ENCODE measurements at regions not wholly inside any gene's neighbourhood (a gene's known extent, or its start where the extent isn't known, plus 50 kb on each side); places are given as distances from the start of the nearest gene placed in this dataset.

DNA sequence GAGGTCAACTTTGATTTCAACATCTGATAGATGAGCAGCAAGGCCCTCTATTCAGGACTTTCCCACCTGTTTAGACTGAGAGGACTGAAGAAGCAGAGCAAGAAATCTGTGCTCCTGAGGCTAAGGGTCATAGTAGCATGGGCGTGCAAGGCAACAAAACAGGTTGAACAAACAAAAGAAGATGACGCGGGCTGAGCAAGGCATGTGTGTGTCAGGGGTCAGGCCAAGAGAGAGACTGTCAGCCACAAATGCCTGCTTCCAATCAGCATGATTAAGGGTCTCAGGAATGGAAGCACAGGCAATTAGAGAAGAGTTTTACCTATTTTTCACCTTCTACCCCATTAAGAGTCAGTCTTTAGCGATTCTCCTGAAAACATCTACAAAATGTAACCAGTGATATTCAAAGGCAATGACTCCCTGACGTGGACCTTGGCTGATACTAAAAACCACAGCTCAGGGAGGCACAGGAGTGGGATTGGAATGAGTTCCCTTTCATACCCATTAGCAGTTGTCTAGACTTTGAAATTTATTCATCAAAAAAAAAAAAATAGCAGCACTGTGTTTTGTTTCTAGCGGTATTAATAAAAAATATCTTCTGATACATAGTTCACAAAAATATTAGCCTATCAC is 81.9 kb downstream of the DYNAP start:
- no peaks in the 10 kb centered on the region for H4K20me1 ChIP-seq (ENCODE audit: insufficient read depth, low read length)
- H2AFZ ChIP-seq (ENCODE audit: low read depth, low read length): no peak overlapping the region
- H3K27ac ChIP-seq (ENCODE audit: low read length): no peak overlapping the region
- H3K4me1 ChIP-seq (ENCODE audit: insufficient read depth, low read length): no peaks in the 10 kb centered on the region
- no peak overlapping the region for H3K9ac ChIP-seq (ENCODE audit: low read depth, low read length)
- TF ChIP-seq, protein P1, sequence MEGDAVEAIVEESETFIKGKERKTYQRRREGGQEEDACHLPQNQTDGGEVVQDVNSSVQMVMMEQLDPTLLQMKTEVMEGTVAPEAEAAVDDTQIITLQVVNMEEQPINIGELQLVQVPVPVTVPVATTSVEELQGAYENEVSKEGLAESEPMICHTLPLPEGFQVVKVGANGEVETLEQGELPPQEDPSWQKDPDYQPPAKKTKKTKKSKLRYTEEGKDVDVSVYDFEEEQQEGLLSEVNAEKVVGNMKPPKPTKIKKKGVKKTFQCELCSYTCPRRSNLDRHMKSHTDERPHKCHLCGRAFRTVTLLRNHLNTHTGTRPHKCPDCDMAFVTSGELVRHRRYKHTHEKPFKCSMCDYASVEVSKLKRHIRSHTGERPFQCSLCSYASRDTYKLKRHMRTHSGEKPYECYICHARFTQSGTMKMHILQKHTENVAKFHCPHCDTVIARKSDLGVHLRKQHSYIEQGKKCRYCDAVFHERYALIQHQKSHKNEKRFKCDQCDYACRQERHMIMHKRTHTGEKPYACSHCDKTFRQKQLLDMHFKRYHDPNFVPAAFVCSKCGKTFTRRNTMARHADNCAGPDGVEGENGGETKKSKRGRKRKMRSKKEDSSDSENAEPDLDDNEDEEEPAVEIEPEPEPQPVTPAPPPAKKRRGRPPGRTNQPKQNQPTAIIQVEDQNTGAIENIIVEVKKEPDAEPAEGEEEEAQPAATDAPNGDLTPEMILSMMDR (IDR thresholded peaks at IDR 0.05; ENCODE audit: borderline replicate concordance, extremely low read depth, low read length, poor library complexity, severe bottlenecking): no peak
- TF ChIP-seq EZH2 (IDR thresholded peaks at IDR 0.05; ENCODE audit: borderline replicate concordance, low read depth, low read length, severe bottlenecking): no peak
- no peak overlapping the region for H3K4me3 ChIP-seq (ENCODE audit: low read depth in 1 of 2, low read length in 2 of 2)
- H3K79me2 ChIP-seq (ENCODE audit: insufficient read depth, low read length): no peaks in the 10 kb centered on the region
- no peak for DNase-seq
- no peak overlapping the region for H3K4me2 ChIP-seq (ENCODE audit: insufficient read depth, low read length)
- no peaks in the 10 kb centered on the region for H3K27me3 ChIP-seq (ENCODE audit: insufficient read depth, low read length, poor library complexity)
- no peaks in the 10 kb centered on the region for H3K36me3 ChIP-seq (ENCODE audit: insufficient read depth, low read length)
- no peak for ATAC-seq (ENCODE audit: insufficient read depth, low read depth)
- H3K9me3 ChIP-seq (ENCODE audit: insufficient read depth, low read length, severe bottlenecking): no peaks in the 10 kb centered on the region

DNA sequence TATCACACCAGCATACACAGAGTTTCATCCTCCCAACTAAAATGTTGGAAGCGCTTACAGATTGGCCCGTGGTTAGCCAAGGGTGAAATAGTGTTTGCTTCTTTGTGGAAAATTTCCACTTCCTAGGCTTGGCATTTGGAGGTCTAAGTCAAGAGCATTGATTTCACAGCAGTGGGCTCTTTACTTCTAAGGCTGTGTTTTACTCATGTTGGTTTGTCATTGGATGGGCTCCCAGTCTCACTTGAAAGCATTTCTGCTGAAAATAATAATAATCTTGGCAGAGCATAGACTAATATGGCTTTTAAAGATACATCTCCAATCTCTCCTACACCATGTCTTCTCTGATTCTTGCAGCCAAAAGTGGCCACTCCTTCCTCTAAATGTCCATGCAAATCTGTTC is 82.9 kb downstream of the DYNAP start:
- no peak overlapping the region for H3K4me2 ChIP-seq (ENCODE audit: insufficient read depth, low read length)
- no peaks in the 10 kb centered on the region for H3K4me1 ChIP-seq (ENCODE audit: insufficient read depth, low read length)
- H3K27me3 ChIP-seq (ENCODE audit: insufficient read depth, low read length, poor library complexity): no peaks in the 10 kb centered on the region
- H3K9me3 ChIP-seq (ENCODE audit: insufficient read depth, low read length, severe bottlenecking): no peaks in the 10 kb centered on the region
- H3K27ac ChIP-seq (ENCODE audit: low read length): no peak overlapping the region
- no peak for ATAC-seq (ENCODE audit: insufficient read depth, low read depth)
- no peaks in the 10 kb centered on the region for H3K36me3 ChIP-seq (ENCODE audit: insufficient read depth, low read length)
- no peak for DNase-seq
- H3K9ac ChIP-seq (ENCODE audit: low read depth, low read length): no peak overlapping the region
- H2AFZ ChIP-seq (ENCODE audit: low read depth, low read length): no peak overlapping the region
- no peaks in the 10 kb centered on the region for H3K79me2 ChIP-seq (ENCODE audit: insufficient read depth, low read length)
- no peak overlapping the region for H3K4me3 ChIP-seq (ENCODE audit: low read depth in 1 of 2, low read length in 2 of 2)
- no peak for TF ChIP-seq EZH2 (IDR thresholded peaks at IDR 0.05; ENCODE audit: borderline replicate concordance, low read depth, low read length, severe bottlenecking)
- TF ChIP-seq, protein P1 (IDR thresholded peaks at IDR 0.05; ENCODE audit: borderline replicate concordance, extremely low read depth, low read length, poor library complexity, severe bottlenecking): no peak
- no peaks in the 10 kb centered on the region for H4K20me1 ChIP-seq (ENCODE audit: insufficient read depth, low read length)

- H4K20me1 ChIP-seq (ENCODE audit: insufficient read depth, low read length): no peaks in the 10 kb centered on the region
- no peaks in the 10 kb centered on the region for H3K27me3 ChIP-seq (ENCODE audit: insufficient read depth, low read length, poor library complexity)
- H3K9me3 ChIP-seq (ENCODE audit: insufficient read depth, low read length, severe bottlenecking): no peaks in the 10 kb centered on the region
- no peaks in the 10 kb centered on the region for H3K36me3 ChIP-seq (ENCODE audit: insufficient read depth, low read length)
- no peaks in the 10 kb centered on the region for H3K4me1 ChIP-seq (ENCODE audit: insufficient read depth, low read length)
- no peak overlapping the region for H3K4me2 ChIP-seq (ENCODE audit: insufficient read depth, low read length)
- no peak overlapping the region for H3K4me3 ChIP-seq (ENCODE audit: low read depth in 1 of 2, low read length in 2 of 2)
- H3K79me2 ChIP-seq (ENCODE audit: insufficient read depth, low read length): no peaks in the 10 kb centered on the region
- no peak for ATAC-seq (ENCODE audit: insufficient read depth, low read depth)
- TF ChIP-seq, protein P1 (IDR thresholded peaks at IDR 0.05; ENCODE audit: borderline replicate concordance, extremely low read depth, low read length, poor library complexity, severe bottlenecking): no peak
- TF ChIP-seq EZH2 (IDR thresholded peaks at IDR 0.05; ENCODE audit: borderline replicate concordance, low read depth, low read length, severe bottlenecking): no peak
- no peak overlapping the region for H2AFZ ChIP-seq (ENCODE audit: low read depth, low read length)
- no peak overlapping the region for H3K9ac ChIP-seq (ENCODE audit: low read depth, low read length)
- no peak overlapping the region for H3K27ac ChIP-seq (ENCODE audit: low read length)
- DNase-seq: no peak
Measured at GRCh38 chr18:54675076-54675475, 84.0 kb downstream of the DYNAP start.

All from DND-41 (cell line).